ENCODE measurements at regions not wholly inside any gene's neighbourhood (a gene's known extent, or its start where the extent isn't known, plus 50 kb on each side); places are given as distances from the start of the nearest gene placed in this dataset.
"Not testable (repeated sequence)": the region's sequence is repeated elsewhere in the genome, so short reads cannot be mapped to it uniquely, and the experiment has no call there.

DNA sequence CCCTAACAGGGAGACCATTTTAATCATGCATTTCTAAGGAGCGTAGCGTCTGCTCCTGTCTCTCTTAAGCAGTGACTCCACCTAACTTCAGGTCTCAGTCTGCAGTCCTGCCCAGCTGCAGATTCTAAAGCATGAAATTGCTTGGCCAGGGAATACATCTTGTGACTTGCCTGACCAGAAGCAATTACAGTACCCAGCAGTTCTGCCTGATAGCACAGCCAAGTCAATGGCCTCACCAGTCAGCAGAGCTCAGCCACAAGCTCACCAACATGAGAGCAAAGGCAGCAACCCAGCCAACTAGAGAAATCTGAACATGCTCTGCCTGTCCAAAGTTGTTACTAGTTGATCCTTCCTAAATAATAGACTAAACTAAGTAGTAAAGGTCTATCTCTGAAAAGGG lies 2011.9 kb upstream of the PCDH10 start:
- DNase-seq = no peak

DNA sequence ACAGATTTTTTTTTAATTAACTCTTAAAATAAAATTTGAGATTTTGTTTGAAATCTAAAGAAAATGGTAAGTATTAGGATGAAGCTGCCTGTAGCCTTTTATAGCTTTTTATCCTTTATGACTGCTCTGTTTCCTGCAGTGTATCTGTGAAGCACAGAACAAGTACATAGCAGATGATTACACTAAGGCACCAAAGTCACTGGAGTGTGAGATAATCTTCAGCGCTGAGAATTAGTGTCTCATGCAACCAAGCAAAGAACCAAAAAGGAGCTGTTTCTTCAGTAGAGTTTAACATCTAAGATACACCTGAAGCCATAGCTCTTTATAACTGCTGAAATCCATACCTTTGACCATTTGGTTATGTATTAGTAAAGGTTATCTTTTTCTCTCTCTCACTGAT lies 1989.8 kb upstream of the PCDH10 start:
- DNase-seq = no peak

- no peak for DNase-seq
Measured at GRCh38 chr4:131192318-131192717, 1956.8 kb upstream of the PCDH10 start.

DNA sequence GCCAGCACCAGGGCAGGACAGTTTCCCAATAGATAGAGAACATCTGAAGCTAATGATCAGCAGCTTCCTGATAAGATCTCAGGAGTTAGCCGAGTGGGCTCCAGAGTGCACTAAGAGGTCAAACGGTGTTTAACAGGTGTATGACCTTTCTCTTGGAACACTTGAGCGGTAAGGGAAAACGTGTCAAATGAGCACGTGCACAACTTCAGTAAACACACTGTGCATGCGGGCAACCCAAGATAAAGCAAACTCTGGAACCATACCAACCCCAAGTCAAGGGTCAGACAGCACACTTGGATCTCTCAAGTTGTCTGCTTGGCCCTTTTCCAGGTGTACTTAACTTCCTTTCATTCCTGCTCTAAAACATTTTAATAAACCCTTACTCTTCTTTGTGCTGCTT lies 1941.5 kb upstream of the PCDH10 start:
- DNase-seq = no peak

DNA sequence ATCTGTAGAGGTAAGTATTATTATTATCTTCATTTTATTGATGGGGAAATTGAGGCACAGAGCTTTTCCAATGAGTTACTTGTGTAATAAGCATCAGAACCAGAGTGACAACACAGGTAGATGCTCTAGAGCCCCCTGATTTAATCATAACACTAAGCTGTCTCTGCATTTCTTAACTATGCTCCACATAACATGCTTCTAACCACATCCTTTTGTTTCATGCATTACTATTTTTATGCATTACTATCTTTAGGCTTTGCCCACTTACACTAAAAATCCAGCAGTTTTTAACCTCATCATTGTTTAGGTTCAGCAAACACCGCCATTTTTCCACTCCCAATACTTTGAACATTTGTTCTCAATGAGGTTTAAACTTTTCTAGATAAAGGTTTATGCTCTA lies 1900.8 kb upstream of the PCDH10 start:
- no peak for DNase-seq

- DNase-seq = no peak
Measured at GRCh38 chr4:131251321-131251720, 1897.8 kb upstream of the PCDH10 start.

DNA sequence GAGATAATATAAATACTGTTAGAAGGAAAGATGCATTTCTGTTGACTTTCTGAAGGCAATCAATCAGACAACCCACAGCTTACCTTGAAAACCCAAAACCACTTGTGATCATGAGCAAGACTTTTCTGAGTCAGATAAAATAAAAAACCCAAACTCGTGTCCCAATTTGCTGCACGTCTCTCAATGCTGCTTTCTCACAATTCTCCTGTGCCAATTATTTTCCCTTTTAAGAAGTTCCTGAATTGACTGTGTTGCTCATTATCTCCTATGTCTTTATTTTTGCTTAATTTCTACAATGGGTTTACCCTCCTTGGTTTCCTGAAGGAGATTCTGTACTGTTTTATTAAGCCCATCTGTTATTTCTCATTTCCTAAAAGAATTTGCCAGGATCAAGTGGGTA lies 1891.9 kb upstream of the PCDH10 start:
- no peak for DNase-seq

GRCh38 chr4:131258361-131258760 lies 1890.7 kb upstream of the PCDH10 start:
- peak; percentile 55 for DNase-seq

- DNase-seq = no peak
Measured at GRCh38 chr4:131288441-131288840, 1860.7 kb upstream of the PCDH10 start.

DNA sequence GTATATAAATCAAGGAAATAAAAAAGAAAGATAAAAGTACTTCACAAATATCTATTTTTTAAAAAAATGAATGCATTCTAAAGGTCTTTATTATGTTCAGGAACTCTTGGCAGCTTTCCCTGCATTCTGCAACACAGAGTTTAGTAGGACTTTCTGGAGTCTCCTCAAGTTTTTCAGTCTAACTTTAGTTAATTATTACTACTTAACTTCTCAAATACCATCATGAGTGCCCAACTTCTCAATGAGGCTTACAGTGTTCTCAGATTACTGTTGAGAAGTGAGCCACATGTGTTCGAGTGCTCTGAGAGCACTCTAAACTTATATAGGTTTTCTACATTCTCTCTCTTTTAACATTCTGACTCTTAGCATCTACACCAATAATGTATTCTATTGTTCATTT lies 1852.9 kb upstream of the PCDH10 start:
- DNase-seq = no peak

DNA sequence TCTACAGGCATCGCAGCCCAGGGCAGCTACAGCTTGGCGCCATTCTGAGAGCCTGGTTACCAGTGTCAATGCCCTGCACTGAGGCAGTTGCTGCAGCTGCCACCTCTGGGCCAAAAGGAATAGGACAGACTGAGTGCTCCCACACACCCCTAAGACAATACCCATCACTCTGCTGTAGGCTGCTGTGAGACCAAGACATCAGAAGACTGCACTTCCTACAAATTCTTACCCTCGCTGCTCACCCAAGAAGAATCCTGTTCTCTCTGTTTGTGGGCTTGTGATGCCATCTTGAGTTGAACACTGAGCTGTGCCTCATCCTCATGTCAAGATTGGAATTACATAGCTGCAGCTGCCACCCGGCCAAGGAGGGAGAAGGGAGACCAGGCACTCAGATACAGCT lies 1847.0 kb upstream of the PCDH10 start:
- no peak for DNase-seq

DNA sequence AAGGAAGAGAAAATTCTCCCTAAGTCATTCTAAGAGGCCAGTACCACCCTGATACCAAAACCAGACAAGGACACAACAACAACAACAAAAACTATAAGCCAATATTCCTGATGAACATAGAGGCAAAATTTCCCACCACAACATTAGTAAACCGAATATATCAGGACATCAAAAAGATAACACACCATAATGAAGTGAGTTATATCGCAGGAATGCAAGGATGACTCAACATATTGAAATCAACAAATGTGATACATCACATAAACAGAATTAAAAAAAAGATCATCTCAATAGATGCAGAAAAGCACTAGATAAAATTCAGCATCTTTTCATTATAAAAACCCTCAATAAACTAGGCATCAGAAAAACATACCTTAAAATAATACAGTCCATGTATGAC lies 1844.4 kb upstream of the PCDH10 start:
- DNase-seq = no peak

DNA sequence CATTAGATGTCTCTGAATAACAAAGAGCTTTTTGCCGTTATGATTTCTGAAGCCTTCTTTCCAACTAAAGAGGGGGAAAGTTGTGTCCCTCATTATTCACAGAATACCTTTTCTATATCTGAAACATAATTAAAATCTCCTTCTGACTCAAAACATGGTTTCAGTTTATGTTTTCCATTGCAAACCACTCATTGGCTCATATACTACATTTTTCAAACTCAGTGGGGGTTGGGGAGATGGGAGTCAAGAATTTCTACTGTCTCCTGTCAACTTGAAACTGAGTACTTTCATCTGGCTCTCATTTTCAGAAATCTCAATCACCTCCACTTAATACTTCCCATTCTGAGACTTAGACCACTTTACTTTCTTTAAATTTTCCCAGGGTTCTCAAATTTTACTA lies 1839.5 kb upstream of the PCDH10 start:
- DNase-seq = no peak

- no peak for DNase-seq
Measured at GRCh38 chr4:131316086-131316485, 1833.0 kb upstream of the PCDH10 start.

DNA sequence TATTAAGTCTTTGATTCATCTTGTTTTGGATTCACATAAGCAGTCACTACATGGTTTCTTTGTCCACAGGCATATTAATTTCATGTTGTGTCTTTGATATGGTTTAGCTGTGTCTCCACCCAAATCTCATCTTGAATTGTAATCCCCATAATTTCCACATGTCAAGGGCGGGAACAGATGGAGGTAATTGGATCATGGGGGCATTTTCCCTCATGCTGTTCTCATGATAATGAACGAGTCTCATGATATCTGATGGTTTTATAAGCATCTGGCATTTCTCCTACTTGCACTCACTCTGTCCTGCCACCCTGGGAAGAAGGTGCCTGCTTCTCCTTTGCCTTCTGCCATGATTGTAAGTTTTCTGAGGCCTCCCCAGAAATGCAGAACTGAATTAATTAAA lies 1811.2 kb upstream of the PCDH10 start:
- DNase-seq = no peak

DNA sequence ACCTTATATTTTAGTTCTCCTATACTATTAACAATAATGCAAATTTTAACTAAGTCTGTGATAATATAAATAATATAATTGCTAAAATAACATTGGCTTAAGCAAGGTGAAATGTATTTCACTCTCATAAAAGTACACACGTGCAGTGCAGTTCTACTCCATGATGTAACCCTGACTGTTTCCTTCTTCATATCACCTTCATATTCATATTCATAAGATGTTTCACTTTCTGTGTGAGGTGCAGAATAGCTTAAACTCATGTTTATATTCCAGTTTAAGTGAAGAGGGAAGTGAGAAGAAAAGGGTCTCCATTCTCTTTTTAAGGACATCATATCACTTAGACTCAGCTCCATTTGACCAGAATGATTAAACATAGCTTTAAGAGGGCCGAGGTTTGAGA lies 1810.0 kb upstream of the PCDH10 start:
- no peak for DNase-seq

DNA sequence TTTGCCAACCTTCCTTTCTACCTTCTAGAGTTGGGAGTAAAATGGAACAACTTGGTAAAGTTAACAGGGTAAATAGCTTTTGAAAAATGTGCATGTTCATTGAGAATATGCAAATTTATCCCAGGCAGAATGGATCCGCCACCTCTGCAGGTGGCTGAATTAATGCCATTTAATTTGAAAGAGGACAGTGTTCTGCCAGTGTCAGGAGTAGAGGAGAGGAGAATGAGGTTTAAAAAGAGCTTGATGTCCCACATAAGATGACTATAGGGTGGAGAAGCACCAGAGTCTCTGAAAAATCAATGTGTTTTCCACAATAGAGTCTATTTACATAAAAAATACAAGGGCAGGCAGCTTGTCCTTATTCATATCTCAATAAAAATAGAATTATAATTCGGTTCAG lies 1804.3 kb upstream of the PCDH10 start:
- DNase-seq = no peak

- no peak for DNase-seq
Measured at GRCh38 chr4:131347816-131348215, 1801.3 kb upstream of the PCDH10 start.

DNA sequence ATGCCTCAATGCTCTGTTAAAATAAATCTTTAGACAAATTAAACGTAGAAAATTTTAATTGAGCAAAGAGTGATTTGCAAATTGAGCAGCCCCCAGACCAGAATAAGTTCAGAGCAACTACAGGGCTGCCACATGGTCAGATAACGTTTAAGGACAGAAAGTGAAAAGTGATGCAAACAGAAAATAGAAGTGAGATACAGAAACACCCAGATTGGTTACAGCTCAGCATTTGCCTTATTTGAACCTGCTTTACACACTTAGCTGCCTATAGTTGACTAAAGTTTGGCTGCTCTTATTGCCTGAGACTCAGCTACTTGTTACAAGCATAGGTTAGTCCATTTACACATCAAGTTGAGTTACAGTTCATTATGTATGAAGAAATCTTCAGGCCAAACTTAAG lies 1800.8 kb upstream of the PCDH10 start:
- no peak for DNase-seq

GRCh38 chr4:131352371-131352770 lies 1796.7 kb upstream of the PCDH10 start:
- not testable (repeated sequence) for DNase-seq

DNA sequence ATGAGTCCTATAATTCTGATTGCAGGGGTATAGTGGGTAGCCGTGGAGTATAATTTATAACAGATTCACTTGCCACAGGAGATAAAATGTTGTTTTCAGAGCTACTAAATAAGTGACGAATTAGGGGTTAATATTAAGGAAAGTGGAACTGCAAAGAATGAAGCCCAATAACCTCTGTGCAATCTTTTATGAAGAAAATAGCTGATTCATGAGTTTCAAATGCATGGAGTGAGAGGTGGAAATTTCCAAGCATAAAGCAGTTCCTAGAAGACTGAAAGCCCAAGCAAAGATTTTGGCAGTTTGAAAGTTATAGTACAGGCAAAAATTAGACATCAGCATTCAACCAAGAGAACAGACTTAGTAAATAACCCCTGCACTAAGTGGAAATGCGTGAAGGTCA lies 1782.4 kb upstream of the PCDH10 start:
- no peak for DNase-seq

- DNase-seq = no peak
Measured at GRCh38 chr4:131367441-131367840, 1781.7 kb upstream of the PCDH10 start.

GRCh38 chr4:131370846-131371245 lies 1778.2 kb upstream of the PCDH10 start:
- DNase-seq = no peak

GRCh38 chr4:131381055-131381454 lies 1768.0 kb upstream of the PCDH10 start:
- DNase-seq = no peak

GRCh38 chr4:131382839-131383238 lies 1766.3 kb upstream of the PCDH10 start:
- DNase-seq = no peak

DNA sequence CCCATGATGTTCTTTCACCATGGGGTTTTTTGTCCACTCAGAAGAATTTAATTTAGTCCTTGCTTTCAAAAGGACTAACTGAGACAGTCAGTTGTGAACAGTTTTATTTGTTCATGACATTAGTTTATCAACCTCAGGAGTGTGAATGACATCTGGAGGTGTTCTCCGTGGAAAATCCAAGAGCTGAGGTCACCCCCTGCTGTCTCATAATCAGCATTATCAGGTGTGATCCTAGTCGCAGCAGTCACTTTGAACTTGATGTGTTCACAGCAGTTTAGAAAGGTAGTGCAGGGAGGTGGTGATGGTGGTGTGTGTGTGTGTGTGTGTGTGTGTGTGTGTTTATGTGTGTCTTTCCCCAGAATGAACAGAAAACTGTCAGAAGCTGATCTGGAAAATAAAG lies 1760.8 kb upstream of the PCDH10 start:
- no peak for DNase-seq
